Omental fat pad (tissue), 3 donors: ENCODE measurements at regions not wholly inside any gene's neighbourhood (a gene's known extent, or its start where the extent isn't known, plus 50 kb on each side); places are given as distances from the start of the nearest gene placed in this dataset.

Source experiments
- ATAC-seq: fragments of 150-250 bp; one replicate; pipeline ENCODE4 v1.9.1; 2016; ENCODE audit warnings: mild to moderate bottlenecking, moderate library complexity; ENCODE audit not compliant: low FRiP score
- DNase-seq: peaks from one replicate; pipeline ENCODE4 v3.0.0-alpha.2; 2019; ENCODE audit warnings: low spot score
- CTCF ChIP-seq, 3 donors: fragments of 450-650 bp; IDR thresholded peaks; one replicate each; pipeline ENCODE4 v1.5.1; 2016 to 2017; ENCODE audit warnings: antibody characterized with exemption in 3 of 3, mild to moderate bottlenecking in 3 of 3, moderate library complexity in 2 of 3

GRCh38 chr3:74413547-74414241, 200.8 kb downstream of the CNTN3 start:
- DNase-seq = no peak
- TF ChIP-seq CTCF (IDR thresholded peaks at IDR 0.05) = no peak
- no peak for ATAC-seq

- DNase-seq = no peak
- no peak for ATAC-seq
- TF ChIP-seq CTCF (IDR thresholded peaks at IDR 0.05) = no peak
These were observed 204.1 kb downstream of the CNTN3 start for GRCh38 chr3:74410276-74410941.

DNA sequence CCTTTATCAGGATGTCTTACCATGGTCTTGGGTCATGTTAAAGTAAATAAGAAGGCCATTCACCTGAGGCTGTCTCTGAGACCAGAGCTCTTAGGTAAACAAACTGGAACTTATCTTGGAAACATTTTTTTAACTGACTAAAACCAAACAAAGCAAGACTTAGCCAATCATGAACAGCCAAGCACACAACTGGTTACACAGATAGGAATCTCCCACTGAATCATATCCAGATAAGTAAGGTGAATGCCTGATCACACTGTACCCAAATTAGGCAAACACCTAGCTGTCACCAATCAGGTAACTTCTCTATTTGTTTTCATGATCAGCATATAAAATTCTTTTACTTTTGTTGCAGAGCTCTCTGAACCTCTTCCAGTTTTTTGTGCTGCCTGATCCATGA, 205.4 kb downstream of the CNTN3 start:
- no peak for ATAC-seq
- no peak for TF ChIP-seq CTCF (IDR thresholded peaks at IDR 0.05)
- no peak for DNase-seq

- no peak for ATAC-seq
- DNase-seq = no peak
- no peak for TF ChIP-seq CTCF (IDR thresholded peaks at IDR 0.05)
These were observed 211.2 kb downstream of the CNTN3 start for GRCh38 chr3:74403307-74403706.

DNA sequence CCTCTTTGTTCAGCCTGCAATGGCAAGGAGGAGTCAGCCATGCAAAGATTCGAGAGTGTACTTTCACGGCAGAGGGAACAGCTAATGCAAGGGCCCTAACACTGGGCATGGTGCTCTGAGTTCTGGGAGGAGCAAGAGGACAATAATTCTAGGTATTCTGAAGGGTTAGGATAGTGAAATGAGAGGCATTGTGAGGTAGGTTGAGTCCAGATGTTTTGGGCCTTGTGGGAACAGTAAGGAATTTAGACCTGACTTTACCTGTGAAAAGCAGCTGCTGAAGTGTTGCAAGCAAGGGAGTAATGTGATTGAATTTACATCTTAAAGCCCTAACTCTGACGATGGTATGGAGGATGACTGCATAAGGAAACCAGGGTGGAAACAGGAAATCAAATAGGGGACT, 211.6 kb downstream of the CNTN3 start:
- no peak for ATAC-seq
- TF ChIP-seq CTCF (IDR thresholded peaks at IDR 0.05) = no peak

GRCh38 chr3:74393426-74393825, 221.0 kb downstream of the CNTN3 start:
- no peak for DNase-seq
- no peak for TF ChIP-seq CTCF (IDR thresholded peaks at IDR 0.05)
- no peak for ATAC-seq

More for the DNA sequence above, 211.6 kb downstream of the CNTN3 start:
- no peak for DNase-seq
